Neuron (in vitro differentiated cells): ENCODE measurements at regions not wholly inside any gene's neighbourhood (a gene's known extent, or its start where the extent isn't known, plus 50 kb on each side); places are given as distances from the start of the nearest gene placed in this dataset.

ENCODE experiments used
- H2AFZ ChIP-seq: one replicate; pipeline ENCODE4 v1.6.1; 2013; ENCODE audit warnings: low read depth, mild to moderate bottlenecking, inconsistent platforms, low read length, moderate library complexity
- H3K27me3 ChIP-seq: one replicate; pipeline ENCODE4 v1.6.1; 2013; ENCODE audit warnings: low read length; ENCODE audit not compliant: insufficient read depth
- H3K36me3 ChIP-seq: one replicate; pipeline ENCODE4 v1.6.1; 2013; ENCODE audit warnings: low read length; ENCODE audit not compliant: insufficient read depth
- H3K4me1 ChIP-seq: one replicate; pipeline ENCODE4 v1.6.1; 2013; ENCODE audit warnings: low read length; ENCODE audit not compliant: insufficient read depth
- H3K4me3 ChIP-seq: 2 replicates; pipeline ENCODE4 v1.5.1; 2013; ENCODE audit warnings: mild to moderate bottlenecking, low read length, moderate library complexity
- H3K9me3 ChIP-seq: one replicate; pipeline ENCODE4 v1.6.1; 2013; ENCODE audit warnings: low read length

GRCh38 chr11:130545449-130546072, 97.1 kb downstream of the ADAMTS15 start:
- no peak overlapping the region for H3K4me3 ChIP-seq
- H2AFZ ChIP-seq, result no peak overlapping the region
- H3K27me3 ChIP-seq, result no peaks in the 10 kb centered on the region
- H3K4me1 ChIP-seq, result no peaks in the 10 kb centered on the region
- H3K36me3 ChIP-seq, result no peaks in the 10 kb centered on the region
- H3K9me3 ChIP-seq, result no peaks in the 10 kb centered on the region

- H2AFZ ChIP-seq, result no peak overlapping the region
- no peaks in the 10 kb centered on the region for H3K9me3 ChIP-seq
- no peaks in the 10 kb centered on the region for H3K36me3 ChIP-seq
- peaks cover 3% of the 10 kb centered on the region for H3K4me1 ChIP-seq
- no peak overlapping the region for H3K4me3 ChIP-seq
- no peaks in the 10 kb centered on the region for H3K27me3 ChIP-seq
Observed at GRCh38 chr11:130546438-130546837, 98.0 kb downstream of the ADAMTS15 start.

GRCh38 chr11:130546901-130547694, 98.7 kb downstream of the ADAMTS15 start:
- Histone ChIP-seq H3K4me1 (peaks cover 3% of the 10 kb centered on the region), H3K4me3 (no peak overlapping the region), H3K27me3 (no peaks in the 10 kb centered on the region), H3K9me3 (no peaks in the 10 kb centered on the region), H2AFZ (no peak overlapping the region), H3K36me3 (no peaks in the 10 kb centered on the region)

- Histone ChIP-seq H3K4me1 (peaks cover 3% of the 10 kb centered on the region), H3K4me3 (no peak overlapping the region), H3K27me3 (no peaks in the 10 kb centered on the region), H2AFZ (no peak overlapping the region), H3K9me3 (no peaks in the 10 kb centered on the region), H3K36me3 (no peaks in the 10 kb centered on the region)
Observed at GRCh38 chr11:130547761-130548490, 99.5 kb downstream of the ADAMTS15 start.

- no peak overlapping the region for H3K4me3 ChIP-seq
- no peaks in the 10 kb centered on the region for H3K36me3 ChIP-seq
- no peaks in the 10 kb centered on the region for H3K27me3 ChIP-seq
Observed at GRCh38 chr11:130548491-130548833, 100.0 kb downstream of the ADAMTS15 start.

GRCh38 chr11:130549393-130549999, 101.1 kb downstream of the ADAMTS15 start:
- Histone ChIP-seq H3K4me1 (peaks cover 3% of the 10 kb centered on the region), H3K4me3 (no peak overlapping the region), H3K9me3 (no peaks in the 10 kb centered on the region), H2AFZ (no peak overlapping the region), H3K27me3 (no peaks in the 10 kb centered on the region), H3K36me3 (no peaks in the 10 kb centered on the region)

More at GRCh38 chr11:130548491-130548833, 100.0 kb downstream of the ADAMTS15 start:
- Histone ChIP-seq H3K9me3 (no peaks in the 10 kb centered on the region), H3K4me1 (peaks cover 3% of the 10 kb centered on the region), H2AFZ (no peak overlapping the region)

- no peaks in the 10 kb centered on the region for H3K9me3 ChIP-seq
- no peak overlapping the region for H3K4me3 ChIP-seq
- peaks cover 3% of the 10 kb centered on the region for H3K4me1 ChIP-seq
- H3K36me3 ChIP-seq, result no peaks in the 10 kb centered on the region
- H2AFZ ChIP-seq, result no peak overlapping the region
- H3K27me3 ChIP-seq, result no peaks in the 10 kb centered on the region
Observed at GRCh38 chr11:130550150-130550549, 101.7 kb downstream of the ADAMTS15 start.

GRCh38 chr11:130550984-130551383, 102.5 kb downstream of the ADAMTS15 start:
- Histone ChIP-seq H3K9me3 (no peaks in the 10 kb centered on the region), H2AFZ (no peak overlapping the region), H3K27me3 (no peaks in the 10 kb centered on the region), H3K4me1 (peaks cover 3% of the 10 kb centered on the region), H3K4me3 (no peak overlapping the region), H3K36me3 (no peaks in the 10 kb centered on the region)

GRCh38 chr11:130551388-130551787, 102.9 kb downstream of the ADAMTS15 start:
- Histone ChIP-seq H3K4me1 (peaks cover 3% of the 10 kb centered on the region), H3K36me3 (no peaks in the 10 kb centered on the region), H3K27me3 (no peaks in the 10 kb centered on the region), H3K4me3 (no peak overlapping the region), H3K9me3 (no peaks in the 10 kb centered on the region), H2AFZ (no peak overlapping the region)

GRCh38 chr11:130553306-130553705, 104.9 kb downstream of the ADAMTS15 start:
- Histone ChIP-seq H3K4me3 (no peak overlapping the region), H3K27me3 (no peaks in the 10 kb centered on the region), H2AFZ (no peak overlapping the region), H3K4me1 (peaks cover 3% of the 10 kb centered on the region), H3K36me3 (no peaks in the 10 kb centered on the region), H3K9me3 (no peaks in the 10 kb centered on the region)

- Histone ChIP-seq H2AFZ (no peak overlapping the region), H3K36me3 (no peaks in the 10 kb centered on the region), H3K4me3 (no peak overlapping the region), H3K27me3 (no peaks in the 10 kb centered on the region), H3K9me3 (no peaks in the 10 kb centered on the region), H3K4me1 (peaks cover 3% of the 10 kb centered on the region)
Observed at GRCh38 chr11:130554241-130555055, 106.0 kb downstream of the ADAMTS15 start.

GRCh38 chr11:130555251-130555841, 106.9 kb downstream of the ADAMTS15 start:
- no peaks in the 10 kb centered on the region for H3K27me3 ChIP-seq
- H3K9me3 ChIP-seq, result no peaks in the 10 kb centered on the region
- no peak overlapping the region for H2AFZ ChIP-seq
- H3K4me1 ChIP-seq, result peaks cover 3% of the 10 kb centered on the region
- H3K36me3 ChIP-seq, result no peaks in the 10 kb centered on the region
- H3K4me3 ChIP-seq, result no peak overlapping the region
